ENCODE measurements at regions not wholly inside any gene's neighbourhood (a gene's known extent, or its start where the extent isn't known, plus 50 kb on each side); places are given as distances from the start of the nearest gene placed in this dataset.

- no peaks in the 10 kb centered on the region for H3K27me3 ChIP-seq (ENCODE audit: insufficient read depth, poor library complexity, severe bottlenecking)
- no peak for DNase-seq (ENCODE audit: low read depth in 1 of 2, low spot score in 1 of 2)
- no peak overlapping the region for H3K27ac ChIP-seq (replicated peaks)
- no peak overlapping the region for H3K4me3 ChIP-seq (replicated peaks; ENCODE audit: insufficient read depth, low read length)
- TF ChIP-seq SPI1 (IDR thresholded peaks at IDR 0.05; ENCODE audit: borderline replicate concordance, low read depth) = no peak
- no peak for TF ChIP-seq GABPA (IDR thresholded peaks at IDR 0.05; ENCODE audit: low read depth)
- no peak for TF ChIP-seq POLR2AphosphoS5 (IDR thresholded peaks at IDR 0.05; ENCODE audit: low read depth)
- TF ChIP-seq, protein P1, sequence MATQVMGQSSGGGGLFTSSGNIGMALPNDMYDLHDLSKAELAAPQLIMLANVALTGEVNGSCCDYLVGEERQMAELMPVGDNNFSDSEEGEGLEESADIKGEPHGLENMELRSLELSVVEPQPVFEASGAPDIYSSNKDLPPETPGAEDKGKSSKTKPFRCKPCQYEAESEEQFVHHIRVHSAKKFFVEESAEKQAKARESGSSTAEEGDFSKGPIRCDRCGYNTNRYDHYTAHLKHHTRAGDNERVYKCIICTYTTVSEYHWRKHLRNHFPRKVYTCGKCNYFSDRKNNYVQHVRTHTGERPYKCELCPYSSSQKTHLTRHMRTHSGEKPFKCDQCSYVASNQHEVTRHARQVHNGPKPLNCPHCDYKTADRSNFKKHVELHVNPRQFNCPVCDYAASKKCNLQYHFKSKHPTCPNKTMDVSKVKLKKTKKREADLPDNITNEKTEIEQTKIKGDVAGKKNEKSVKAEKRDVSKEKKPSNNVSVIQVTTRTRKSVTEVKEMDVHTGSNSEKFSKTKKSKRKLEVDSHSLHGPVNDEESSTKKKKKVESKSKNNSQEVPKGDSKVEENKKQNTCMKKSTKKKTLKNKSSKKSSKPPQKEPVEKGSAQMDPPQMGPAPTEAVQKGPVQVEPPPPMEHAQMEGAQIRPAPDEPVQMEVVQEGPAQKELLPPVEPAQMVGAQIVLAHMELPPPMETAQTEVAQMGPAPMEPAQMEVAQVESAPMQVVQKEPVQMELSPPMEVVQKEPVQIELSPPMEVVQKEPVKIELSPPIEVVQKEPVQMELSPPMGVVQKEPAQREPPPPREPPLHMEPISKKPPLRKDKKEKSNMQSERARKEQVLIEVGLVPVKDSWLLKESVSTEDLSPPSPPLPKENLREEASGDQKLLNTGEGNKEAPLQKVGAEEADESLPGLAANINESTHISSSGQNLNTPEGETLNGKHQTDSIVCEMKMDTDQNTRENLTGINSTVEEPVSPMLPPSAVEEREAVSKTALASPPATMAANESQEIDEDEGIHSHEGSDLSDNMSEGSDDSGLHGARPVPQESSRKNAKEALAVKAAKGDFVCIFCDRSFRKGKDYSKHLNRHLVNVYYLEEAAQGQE (IDR thresholded peaks at IDR 0.05; ENCODE audit: insufficient replicate concordance, low read depth) = no peak
- TF ChIP-seq, protein P2, sequence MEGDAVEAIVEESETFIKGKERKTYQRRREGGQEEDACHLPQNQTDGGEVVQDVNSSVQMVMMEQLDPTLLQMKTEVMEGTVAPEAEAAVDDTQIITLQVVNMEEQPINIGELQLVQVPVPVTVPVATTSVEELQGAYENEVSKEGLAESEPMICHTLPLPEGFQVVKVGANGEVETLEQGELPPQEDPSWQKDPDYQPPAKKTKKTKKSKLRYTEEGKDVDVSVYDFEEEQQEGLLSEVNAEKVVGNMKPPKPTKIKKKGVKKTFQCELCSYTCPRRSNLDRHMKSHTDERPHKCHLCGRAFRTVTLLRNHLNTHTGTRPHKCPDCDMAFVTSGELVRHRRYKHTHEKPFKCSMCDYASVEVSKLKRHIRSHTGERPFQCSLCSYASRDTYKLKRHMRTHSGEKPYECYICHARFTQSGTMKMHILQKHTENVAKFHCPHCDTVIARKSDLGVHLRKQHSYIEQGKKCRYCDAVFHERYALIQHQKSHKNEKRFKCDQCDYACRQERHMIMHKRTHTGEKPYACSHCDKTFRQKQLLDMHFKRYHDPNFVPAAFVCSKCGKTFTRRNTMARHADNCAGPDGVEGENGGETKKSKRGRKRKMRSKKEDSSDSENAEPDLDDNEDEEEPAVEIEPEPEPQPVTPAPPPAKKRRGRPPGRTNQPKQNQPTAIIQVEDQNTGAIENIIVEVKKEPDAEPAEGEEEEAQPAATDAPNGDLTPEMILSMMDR (IDR thresholded peaks at IDR 0.05; ENCODE audit: insufficient read depth, low read length) = no peak
Observed at GRCh38 chr5:31121224-31121623, 72.3 kb upstream of the CDH6 start.

DNA sequence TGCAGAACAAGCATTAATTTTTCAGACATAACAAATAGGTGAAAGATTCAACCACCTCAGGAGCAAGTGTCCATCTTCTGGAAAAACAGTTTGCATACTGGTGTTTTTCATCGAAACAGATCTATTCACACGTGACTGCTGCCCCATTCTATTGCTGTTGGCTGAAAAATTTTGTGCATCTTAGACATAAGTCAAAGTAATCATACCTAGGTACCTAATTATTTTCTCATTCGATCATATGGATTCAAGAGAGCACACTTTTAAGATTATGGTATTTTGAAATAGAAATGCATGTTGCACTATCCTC is 72.9 kb upstream of the CDH6 start:
- H3K4me3 ChIP-seq (replicated peaks; ENCODE audit: insufficient read depth, low read length) = no peak overlapping the region
- no peak overlapping the region for H3K27ac ChIP-seq (replicated peaks)
- no peak for TF ChIP-seq GABPA (IDR thresholded peaks at IDR 0.05; ENCODE audit: low read depth)
- no peak for TF ChIP-seq POLR2AphosphoS5 (IDR thresholded peaks at IDR 0.05; ENCODE audit: low read depth)
- no peak for TF ChIP-seq SPI1 (IDR thresholded peaks at IDR 0.05; ENCODE audit: borderline replicate concordance, low read depth)
- TF ChIP-seq, protein P2 (IDR thresholded peaks at IDR 0.05; ENCODE audit: insufficient read depth, low read length) = no peak
- TF ChIP-seq, protein P1 (IDR thresholded peaks at IDR 0.05; ENCODE audit: insufficient replicate concordance, low read depth) = no peak
- DNase-seq (ENCODE audit: low read depth in 1 of 2, low spot score in 1 of 2) = no peak
- H3K27me3 ChIP-seq (ENCODE audit: insufficient read depth, poor library complexity, severe bottlenecking) = no peaks in the 10 kb centered on the region

- Histone ChIP-seq H3K27me3 (ENCODE audit: insufficient read depth, poor library complexity, severe bottlenecking) (no peaks in the 10 kb centered on the region), H3K27ac (replicated peaks) (no peak overlapping the region), H3K4me3 (replicated peaks; ENCODE audit: insufficient read depth, low read length) (no peak overlapping the region)
- no peak for DNase-seq (ENCODE audit: low read depth in 1 of 2, low spot score in 1 of 2)
- TF ChIP-seq, protein P2 (IDR thresholded peaks at IDR 0.05; ENCODE audit: insufficient read depth, low read length) = no peak
- no peak for TF ChIP-seq SPI1 (IDR thresholded peaks at IDR 0.05; ENCODE audit: borderline replicate concordance, low read depth)
- no peak for TF ChIP-seq POLR2AphosphoS5 (IDR thresholded peaks at IDR 0.05; ENCODE audit: low read depth)
- TF ChIP-seq, protein P1 (IDR thresholded peaks at IDR 0.05; ENCODE audit: insufficient replicate concordance, low read depth) = no peak
- TF ChIP-seq GABPA (IDR thresholded peaks at IDR 0.05; ENCODE audit: low read depth) = no peak
Observed at GRCh38 chr5:31119938-31120641, 73.4 kb upstream of the CDH6 start.

All from HL-60 (cell line).